Psoas muscle (tissue), 7 donors: ENCODE measurements at regions not wholly inside any gene's neighbourhood (a gene's known extent, or its start where the extent isn't known, plus 50 kb on each side); places are given as distances from the start of the nearest gene placed in this dataset.

Source experiments
- ATAC-seq, 4 donors: fragments of 200-7000 bp; cut with Tn5 transposase; one replicate each; pipeline ENCODE4 v1.9.1; 2020; ENCODE audit warnings: moderate library complexity in 3 of 4, mild to moderate bottlenecking in 2 of 4
- DNase-seq, 2 donors: peaks; one replicate each; pipeline ENCODE4 v3.0.0-alpha.2; 2020
- H3K27ac ChIP-seq: fragments of 200-600 bp; one replicate; pipeline ENCODE4 v1.8.0; 2022
- H3K27me3 ChIP-seq, 3 donors: fragments of 200-600 bp in 1 of 3; one replicate each; pipeline versions ENCODE4 v1.6.1 to v1.8.0; 2013 to 2022; ENCODE audit warnings: low read length in 2 of 3, mild to moderate bottlenecking in 2 of 3, moderate library complexity in 1 of 3; ENCODE audit not compliant: insufficient read depth in 3 of 3
- H3K36me3 ChIP-seq, 2 donors: fragments of 200-600 bp in 1 of 2; one replicate each; pipeline versions ENCODE4 v1.6.1 to v1.8.0; 2013 to 2022; ENCODE audit warnings: low read depth in 1 of 2, mild to moderate bottlenecking in 1 of 2, moderate library complexity in 1 of 2; ENCODE audit not compliant: insufficient read depth in 1 of 2
- H3K4me1 ChIP-seq: fragments of 200-600 bp; one replicate; pipeline ENCODE4 v1.8.0; 2022
- H3K4me3 ChIP-seq: fragments of 200-600 bp; one replicate; pipeline ENCODE4 v1.8.0; 2022; ENCODE audit warnings: mild to moderate bottlenecking
- H3K9me3 ChIP-seq: fragments of 200-600 bp; one replicate; pipeline ENCODE4 v1.8.0; 2022
- WGBS, 3 donors: extraction: QIAGEN DNeasy Blood & Tissue Kit; methylation state at CpG; one replicate each; pipeline versions ENCODE4 v1.1.6 to v1.1.7; 2013; 5-methylcytosine and 5-hydroxymethylcytosine counted together
- intact Hi-C, 2 donors: fragments of 100-400 bp; cut with DNase I; formaldehyde crosslinking; loops; one replicate each; pipeline versions ENCODE4 v1.11.0 to v1.14.2; 2022
- TF ChIP-seq, protein P1 (sequence below): fragments of 200-600 bp; IDR thresholded peaks from one replicate; pipeline ENCODE4 v1.8.0; 2022; ENCODE audit warnings: antibody characterized with exemption
- donor health status: healthy with polysubstance abuse.
- donor health status: DM: no; HTN: no; CAD: no; lungs with moderate emphysema.
- donor health status: Bipolar disorder and iron deficiency.
- donor health status: healthy.
- donor health status: DM: yes; HTN: yes; CAD: no.
- donor health status: DM: no; HTN: no; CAD: no.
- donor health status: DM: yes; HTN: yes; CAD: no.

DNA sequence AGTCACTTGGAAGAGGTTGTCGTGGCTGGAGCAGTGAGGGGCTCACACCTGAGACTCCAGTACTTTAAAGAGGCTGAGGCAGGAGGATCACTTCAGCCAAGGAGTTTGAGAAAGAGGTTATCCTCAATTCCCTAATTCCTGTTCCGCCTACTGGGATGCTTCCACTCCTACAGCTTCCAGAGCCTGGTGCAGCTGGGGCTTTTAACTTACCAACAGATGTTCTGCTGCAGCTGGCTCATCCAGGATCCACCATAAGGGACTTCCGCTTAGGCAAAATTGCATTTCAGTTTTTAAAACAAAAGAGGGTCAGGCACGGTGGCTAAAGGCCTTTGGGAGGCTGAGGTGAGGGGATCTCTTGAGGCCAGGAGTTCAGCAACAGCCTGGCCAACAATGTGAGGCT is 59.1 kb upstream of the CDYL start:
- no peak for ATAC-seq
- no peak overlapping the region for H3K4me3 ChIP-seq
- H3K9me3 ChIP-seq: no peaks in the 10 kb centered on the region
- WGBS, 3 donors: 55% methylated on average over 4 of the region's 4 CpGs
- H3K27me3 ChIP-seq: no peaks in the 10 kb centered on the region
- H3K4me1 ChIP-seq: no peaks in the 10 kb centered on the region
- TF ChIP-seq, protein P1, sequence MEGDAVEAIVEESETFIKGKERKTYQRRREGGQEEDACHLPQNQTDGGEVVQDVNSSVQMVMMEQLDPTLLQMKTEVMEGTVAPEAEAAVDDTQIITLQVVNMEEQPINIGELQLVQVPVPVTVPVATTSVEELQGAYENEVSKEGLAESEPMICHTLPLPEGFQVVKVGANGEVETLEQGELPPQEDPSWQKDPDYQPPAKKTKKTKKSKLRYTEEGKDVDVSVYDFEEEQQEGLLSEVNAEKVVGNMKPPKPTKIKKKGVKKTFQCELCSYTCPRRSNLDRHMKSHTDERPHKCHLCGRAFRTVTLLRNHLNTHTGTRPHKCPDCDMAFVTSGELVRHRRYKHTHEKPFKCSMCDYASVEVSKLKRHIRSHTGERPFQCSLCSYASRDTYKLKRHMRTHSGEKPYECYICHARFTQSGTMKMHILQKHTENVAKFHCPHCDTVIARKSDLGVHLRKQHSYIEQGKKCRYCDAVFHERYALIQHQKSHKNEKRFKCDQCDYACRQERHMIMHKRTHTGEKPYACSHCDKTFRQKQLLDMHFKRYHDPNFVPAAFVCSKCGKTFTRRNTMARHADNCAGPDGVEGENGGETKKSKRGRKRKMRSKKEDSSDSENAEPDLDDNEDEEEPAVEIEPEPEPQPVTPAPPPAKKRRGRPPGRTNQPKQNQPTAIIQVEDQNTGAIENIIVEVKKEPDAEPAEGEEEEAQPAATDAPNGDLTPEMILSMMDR: no peak
- H3K36me3 ChIP-seq: no peaks in the 10 kb centered on the region
- H3K27ac ChIP-seq: no peak overlapping the region
- intact Hi-C loops: no loop called here
- DNase-seq: no peak

DNA sequence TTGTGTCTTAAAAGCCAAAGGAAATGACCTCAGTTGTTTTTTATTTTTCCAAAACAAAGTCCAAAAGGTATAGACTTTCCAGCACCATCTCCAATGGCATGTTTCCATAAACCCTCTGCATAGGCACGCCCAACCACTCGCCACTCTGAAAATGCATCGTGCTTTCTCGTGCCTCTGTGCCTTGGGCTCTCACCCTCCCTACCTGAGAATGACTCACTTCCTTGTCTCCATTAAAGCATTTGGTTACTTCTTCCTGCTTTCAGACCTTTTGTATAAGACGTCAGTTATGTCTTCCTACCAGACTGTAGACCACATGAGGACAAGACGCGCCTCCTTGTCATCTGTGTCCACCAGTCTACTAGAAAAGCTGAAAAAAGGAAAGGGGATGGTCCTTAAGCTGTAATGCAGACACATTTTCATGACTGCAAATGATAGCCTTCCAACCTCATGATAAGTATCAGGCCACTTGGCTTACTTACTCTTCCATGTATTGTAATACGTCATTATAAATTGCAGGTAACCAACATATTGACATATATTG is 61.2 kb upstream of the CDYL start:
- DNase-seq (no peak), ATAC-seq (no peak)
- WGBS, 3 donors: 88 to 92% (median 92%) methylated on average over 8 of the region's 8 CpGs
- no peaks in the 10 kb centered on the region for H3K36me3 ChIP-seq
- H3K4me3 ChIP-seq: no peak overlapping the region
- TF ChIP-seq, protein P1: no peak
- intact Hi-C loops: no loop called here
- no peaks in the 10 kb centered on the region for H3K9me3 ChIP-seq
- H3K27ac ChIP-seq: no peak overlapping the region
- H3K4me1 ChIP-seq: no peaks in the 10 kb centered on the region
- H3K27me3 ChIP-seq: no peaks in the 10 kb centered on the region

DNA sequence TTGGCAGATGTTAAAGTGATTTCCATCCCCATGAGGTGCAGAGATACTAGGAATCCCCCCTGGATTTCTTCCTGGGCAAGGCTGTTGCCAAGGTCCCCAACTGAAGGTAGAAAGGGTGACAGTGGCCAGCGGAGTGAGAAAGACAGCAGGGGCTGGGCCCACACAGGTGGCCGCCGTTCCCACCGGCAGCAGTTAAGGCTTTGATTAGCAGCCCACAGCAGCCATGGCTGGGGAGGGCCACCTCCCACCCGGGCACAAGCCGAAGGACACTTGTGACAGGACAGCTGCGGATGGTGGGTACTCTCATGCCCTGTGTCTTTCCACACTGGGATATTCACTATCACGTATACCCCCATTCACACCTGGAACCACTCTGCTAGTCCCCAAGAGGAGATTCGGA is 63.9 kb upstream of the CDYL start:
- intact Hi-C loops: no loop called here
- ATAC-seq: no peak
- H3K27ac ChIP-seq: no peak overlapping the region
- H3K4me1 ChIP-seq: no peaks in the 10 kb centered on the region
- no peaks in the 10 kb centered on the region for H3K27me3 ChIP-seq
- 86 to 90% (median 86%) methylated on average over 9 of the region's 9 CpGs for WGBS, 3 donors
- H3K9me3 ChIP-seq: no peaks in the 10 kb centered on the region
- TF ChIP-seq, protein P1: no peak
- H3K36me3 ChIP-seq: no peaks in the 10 kb centered on the region
- no peak overlapping the region for H3K4me3 ChIP-seq
- no peak for DNase-seq

DNA sequence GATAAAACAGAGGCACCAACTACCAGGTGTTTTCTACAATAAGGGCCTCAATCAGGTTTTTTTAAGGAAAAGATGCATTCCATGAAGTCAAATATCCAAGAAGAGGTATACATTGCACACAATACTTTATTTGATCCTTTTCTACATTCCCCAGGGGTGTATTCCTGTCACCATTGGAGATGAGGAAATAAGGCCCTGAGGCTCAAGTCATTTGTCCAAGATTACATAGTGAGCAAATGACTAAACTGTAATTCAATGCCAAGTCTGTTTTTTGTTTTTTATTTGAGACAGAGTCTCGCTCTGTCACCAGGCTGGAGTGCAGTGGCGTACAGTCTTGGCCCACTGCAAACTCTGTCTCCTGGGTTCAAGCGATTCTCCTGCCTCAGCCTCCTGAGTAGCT is 69.2 kb upstream of the CDYL start:
- no peaks in the 10 kb centered on the region for H3K27me3 ChIP-seq
- no peak overlapping the region for H3K4me3 ChIP-seq
- intact Hi-C loops: no loop called here
- TF ChIP-seq, protein P1: no peak
- H3K9me3 ChIP-seq: no peaks in the 10 kb centered on the region
- H3K36me3 ChIP-seq: no peaks in the 10 kb centered on the region
- ATAC-seq: no peak
- H3K4me1 ChIP-seq: no peaks in the 10 kb centered on the region
- WGBS, 3 donors: 91 to 98% (median 97%) methylated on average over 3 of the region's 3 CpGs
- H3K27ac ChIP-seq: no peak overlapping the region
- DNase-seq: no peak

DNA sequence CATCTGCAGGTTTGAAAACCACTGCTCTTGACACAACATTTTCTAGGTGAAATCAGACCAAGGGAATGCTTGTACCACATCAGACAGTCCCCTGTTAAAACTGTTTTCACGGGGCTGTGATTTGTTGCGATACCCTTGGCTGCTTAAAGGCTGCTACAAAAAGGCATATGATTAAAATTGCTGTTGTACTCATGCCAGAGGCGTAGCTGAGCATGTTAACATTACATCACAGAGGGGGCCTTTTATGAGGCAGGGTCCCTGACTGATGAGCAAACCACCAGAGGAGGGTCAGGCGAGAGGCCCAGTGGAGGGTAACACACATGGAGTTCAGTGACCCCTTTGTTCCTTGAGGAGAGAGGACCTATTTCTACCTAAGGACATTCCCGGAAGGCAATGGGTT is 70.4 kb upstream of the CDYL start:
- Histone ChIP-seq H3K4me1 (no peaks in the 10 kb centered on the region), H3K27me3 (no peaks in the 10 kb centered on the region), H3K27ac (no peak overlapping the region), H3K4me3 (no peak overlapping the region), H3K9me3 (no peaks in the 10 kb centered on the region), H3K36me3 (no peaks in the 10 kb centered on the region)
- intact Hi-C loops: no loop called here
- TF ChIP-seq, protein P1: no peak
- ATAC-seq: no peak
- no peak for DNase-seq
- 72 to 79% (median 77%) methylated on average over 5 of the region's 5 CpGs for WGBS, 3 donors
